Activated CD4-positive, alpha-beta memory T cell treated with anti-CD3 and anti-CD28 coated beads, Interleukin-2, amount 10 ng/mL, durations not matched to agents 7 days and 5 days (primary cell): ENCODE measurements at regions not wholly inside any gene's neighbourhood (a gene's known extent, or its start where the extent isn't known, plus 50 kb on each side); places are given as distances from the start of the nearest gene placed in this dataset.
"Not testable (repeated sequence)": the region's sequence is repeated elsewhere in the genome, so short reads cannot be mapped to it uniquely, and the experiment has no call there.

Experiments used
- CTCF ChIA-PET: fragments of 350-600 bp; sonication (Branson Sonifier 250); formaldehyde crosslinking; loops from one replicate; lab custom pipeline; 2021; ENCODE audit warnings: antibody characterized with exemption, inconsistent platforms; lab: Charles Lee
- POLR2A ChIA-PET: fragments of 350-600 bp; sonication (Branson Sonifier 250); formaldehyde crosslinking; loops from one replicate; lab custom pipeline; 2021; ENCODE audit warnings: antibody characterized with exemption; lab: Charles Lee
- DNase-seq: peaks from one replicate; pipeline ENCODE4 v3.0.0-alpha.2; 2020
- H3K27ac Mint-ChIP-seq: one replicate; pipeline ENCODE4 v1.8.0; 2021; ENCODE audit warnings: mild to moderate bottlenecking, mixed read lengths
- H3K27me3 Mint-ChIP-seq: one replicate; pipeline ENCODE4 v1.8.0; 2021; ENCODE audit warnings: mixed read lengths
- H3K36me3 Mint-ChIP-seq: one replicate; pipeline ENCODE4 v1.8.0; 2021; ENCODE audit warnings: low read depth, mixed read lengths
- H3K4me1 Mint-ChIP-seq: one replicate; pipeline ENCODE4 v1.8.0; 2021; ENCODE audit warnings: mixed read lengths
- H3K4me3 Mint-ChIP-seq: one replicate; pipeline ENCODE4 v1.8.0; 2021; ENCODE audit warnings: mild to moderate bottlenecking, mixed read lengths
- H3K9me3 Mint-ChIP-seq: one replicate; pipeline ENCODE4 v1.8.0; 2021; ENCODE audit warnings: mixed read lengths

GRCh38 chr12:131434208-131435125 lies 276.4 kb upstream of the SFSWAP start:
- no peak overlapping the region for H3K4me3 Mint-ChIP-seq
- no peaks in the 10 kb centered on the region for H3K4me1 Mint-ChIP-seq
- POLR2A ChIA-PET, result no interaction called here
- H3K27ac Mint-ChIP-seq, result no peak overlapping the region
- no peaks in the 10 kb centered on the region for H3K27me3 Mint-ChIP-seq
- H3K9me3 Mint-ChIP-seq, result no peaks in the 10 kb centered on the region
- no peaks in the 10 kb centered on the region for H3K36me3 Mint-ChIP-seq
- DNase-seq, result no peak
- CTCF ChIA-PET, result no interaction called here

- Mint-ChIP-seq H3K4me3 (no peak overlapping the region), H3K9me3 (no peaks in the 10 kb centered on the region), H3K4me1 (peaks cover 3% of the 10 kb centered on the region), H3K27ac (no peak overlapping the region), H3K36me3 (no peaks in the 10 kb centered on the region), H3K27me3 (no peaks in the 10 kb centered on the region)
- DNase-seq, result no peak
- ChIA-PET POLR2A (no interaction called here), CTCF (interaction anchor here (0.7 kb wide), 1 partner anchor 71 kb away, joined by 4 read pairs; no protein-coding TSS in a partner anchor)
Observed at GRCh38 chr12:131436922-131437705, 273.8 kb upstream of the SFSWAP start.

GRCh38 chr12:131437706-131438492 lies 273.0 kb upstream of the SFSWAP start:
- Mint-ChIP-seq H3K4me3 (no peak overlapping the region), H3K27me3 (no peaks in the 10 kb centered on the region), H3K4me1 (peaks cover 3% of the 10 kb centered on the region), H3K27ac (no peak overlapping the region), H3K36me3 (no peaks in the 10 kb centered on the region), H3K9me3 (no peaks in the 10 kb centered on the region)
- POLR2A ChIA-PET, result no interaction called here
- no peak for DNase-seq
- CTCF ChIA-PET, result interaction anchor here (0.7 kb wide), 1 partner anchor 70 kb away, joined by 4 read pairs; no protein-coding TSS in a partner anchor

GRCh38 chr12:131438493-131438835 lies 272.4 kb upstream of the SFSWAP start:
- DNase-seq, H3K4me3 Mint-ChIP-seq, H3K36me3 Mint-ChIP-seq, H3K27me3 Mint-ChIP-seq, POLR2A ChIA-PET, H3K27ac Mint-ChIP-seq, H3K4me1 Mint-ChIP-seq, CTCF ChIA-PET, H3K9me3 Mint-ChIP-seq: not testable (repeated sequence)

GRCh38 chr12:131438881-131439280 lies 272.0 kb upstream of the SFSWAP start:
- Mint-ChIP-seq H3K4me3 (no peak overlapping the region), H3K4me1 (peaks cover 3% of the 10 kb centered on the region), H3K27me3 (no peaks in the 10 kb centered on the region), H3K36me3 (no peaks in the 10 kb centered on the region), H3K27ac (no peak overlapping the region), H3K9me3 (no peaks in the 10 kb centered on the region)
- no peak for DNase-seq
- POLR2A ChIA-PET, result no interaction called here
- CTCF ChIA-PET, result no interaction called here

- H3K4me1 Mint-ChIP-seq, H3K27me3 Mint-ChIP-seq, CTCF ChIA-PET, POLR2A ChIA-PET, DNase-seq, H3K36me3 Mint-ChIP-seq, H3K4me3 Mint-ChIP-seq, H3K9me3 Mint-ChIP-seq, H3K27ac Mint-ChIP-seq: not testable (repeated sequence)
Observed at GRCh38 chr12:131439752-131440151, 271.1 kb upstream of the SFSWAP start.

GRCh38 chr12:131440209-131441059 lies 270.5 kb upstream of the SFSWAP start:
- H3K9me3 Mint-ChIP-seq, POLR2A ChIA-PET, CTCF ChIA-PET, H3K4me3 Mint-ChIP-seq, H3K27ac Mint-ChIP-seq, H3K36me3 Mint-ChIP-seq, H3K4me1 Mint-ChIP-seq, DNase-seq, H3K27me3 Mint-ChIP-seq: not testable (repeated sequence)

GRCh38 chr12:131441060-131441396 lies 269.9 kb upstream of the SFSWAP start:
- Mint-ChIP-seq H3K27me3 (no peaks in the 10 kb centered on the region), H3K27ac (no peak overlapping the region), H3K9me3 (no peaks in the 10 kb centered on the region), H3K4me1 (peaks cover 3% of the 10 kb centered on the region), H3K36me3 (no peaks in the 10 kb centered on the region), H3K4me3 (no peak overlapping the region)
- DNase-seq, result no peak
- ChIA-PET CTCF (no interaction called here), POLR2A (no interaction called here)

- CTCF ChIA-PET, result no interaction called here
- no peak for DNase-seq
- Mint-ChIP-seq H3K9me3 (no peaks in the 10 kb centered on the region), H3K27me3 (no peaks in the 10 kb centered on the region), H3K36me3 (no peaks in the 10 kb centered on the region), H3K27ac (no peak overlapping the region), H3K4me3 (no peak overlapping the region), H3K4me1 (peaks cover 3% of the 10 kb centered on the region)
- POLR2A ChIA-PET, result no interaction called here
Observed at GRCh38 chr12:131441638-131442336, 269.1 kb upstream of the SFSWAP start.

- Mint-ChIP-seq H3K9me3 (no peaks in the 10 kb centered on the region), H3K36me3 (no peaks in the 10 kb centered on the region), H3K4me1 (peaks cover 3% of the 10 kb centered on the region), H3K27me3 (no peaks in the 10 kb centered on the region), H3K4me3 (no peak overlapping the region), H3K27ac (no peak overlapping the region)
- no peak for DNase-seq
- CTCF ChIA-PET, result no interaction called here
- POLR2A ChIA-PET, result no interaction called here
Observed at GRCh38 chr12:131442337-131442918, 268.5 kb upstream of the SFSWAP start.

GRCh38 chr12:131443019-131444000 lies 267.6 kb upstream of the SFSWAP start:
- CTCF ChIA-PET, result no interaction called here
- no peak overlapping the region for H3K4me3 Mint-ChIP-seq
- no peak for DNase-seq
- no peak overlapping the region for H3K27ac Mint-ChIP-seq
- H3K9me3 Mint-ChIP-seq, result no peaks in the 10 kb centered on the region
- H3K27me3 Mint-ChIP-seq, result no peaks in the 10 kb centered on the region
- H3K36me3 Mint-ChIP-seq, result no peaks in the 10 kb centered on the region
- H3K4me1 Mint-ChIP-seq, result peaks cover 3% of the 10 kb centered on the region
- POLR2A ChIA-PET, result no interaction called here
